SK-MEL-5 (cell line): ENCODE measurements at regions not wholly inside any gene's neighbourhood (a gene's known extent, or its start where the extent isn't known, plus 50 kb on each side); places are given as distances from the start of the nearest gene placed in this dataset.
"Not testable (repeated sequence)": the region's sequence is repeated elsewhere in the genome, so short reads cannot be mapped to it uniquely, and the experiment has no call there.

Source experiments
- DNase-seq: peaks from one replicate; pipeline ENCODE4 v3.0.0-alpha.2; 2016; ENCODE audit warnings: low read depth, low spot score
- in situ Hi-C: cut with HindIII; loops from 2 replicates; pipeline ENCODE4 v1.10.0; 2016; ENCODE audit warnings: low sequenced_read_pairs, high pct_unique_total_duplicates, low pct_unique_long_range_greater_than_20kb

DNA sequence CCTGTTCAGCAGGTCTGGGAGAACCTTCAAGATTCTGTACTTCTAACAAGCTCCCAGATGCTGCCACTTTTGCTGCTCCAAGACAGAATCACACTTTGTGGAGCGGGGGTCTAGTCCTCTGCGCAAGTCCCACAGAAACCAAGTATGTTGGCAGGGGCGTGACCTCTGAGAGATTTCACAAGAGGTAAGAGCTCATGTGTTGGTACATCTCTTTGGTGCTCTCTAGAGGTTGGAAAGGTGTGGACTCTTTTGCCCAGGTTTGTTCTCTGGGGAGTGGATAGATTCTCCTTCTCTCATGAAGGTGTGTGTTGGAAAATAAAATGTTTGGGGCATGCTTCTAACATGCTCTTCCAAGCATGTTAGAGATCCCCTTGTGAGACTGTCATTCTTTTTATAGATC lies 340.9 kb upstream of the IRAK1BP1 start:
- no peak for DNase-seq
- in situ Hi-C loops: no loop called here

- in situ Hi-C loops: no loop called here
Observed at GRCh38 chr6:78528926-78529325, 338.4 kb upstream of the IRAK1BP1 start.

DNA sequence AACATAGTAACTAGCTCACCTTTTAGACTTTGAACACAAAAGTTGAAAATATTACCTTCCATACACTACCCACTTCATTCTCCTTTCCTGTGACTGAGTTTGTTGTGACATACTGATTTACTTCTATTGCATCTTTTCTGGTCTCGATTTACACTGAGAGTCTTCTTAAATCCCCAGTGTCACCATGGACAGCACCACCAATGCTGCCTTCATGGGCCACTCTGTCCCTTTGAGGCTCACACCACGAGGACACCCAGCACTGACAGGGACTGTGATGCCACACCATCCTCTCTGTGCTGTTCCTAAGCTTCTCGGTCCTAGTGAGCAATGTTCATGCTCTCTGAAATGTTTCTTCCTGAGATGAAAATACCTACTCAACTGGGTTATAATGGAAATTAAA lies 337.1 kb upstream of the IRAK1BP1 start:
- in situ Hi-C loops: no loop called here
- DNase-seq: no peak

More at GRCh38 chr6:78528926-78529325, 338.4 kb upstream of the IRAK1BP1 start:
- DNase-seq: no peak

- in situ Hi-C loops: no loop called here
- no peak for DNase-seq
Observed at GRCh38 chr6:78533426-78533825, 333.9 kb upstream of the IRAK1BP1 start.

DNA sequence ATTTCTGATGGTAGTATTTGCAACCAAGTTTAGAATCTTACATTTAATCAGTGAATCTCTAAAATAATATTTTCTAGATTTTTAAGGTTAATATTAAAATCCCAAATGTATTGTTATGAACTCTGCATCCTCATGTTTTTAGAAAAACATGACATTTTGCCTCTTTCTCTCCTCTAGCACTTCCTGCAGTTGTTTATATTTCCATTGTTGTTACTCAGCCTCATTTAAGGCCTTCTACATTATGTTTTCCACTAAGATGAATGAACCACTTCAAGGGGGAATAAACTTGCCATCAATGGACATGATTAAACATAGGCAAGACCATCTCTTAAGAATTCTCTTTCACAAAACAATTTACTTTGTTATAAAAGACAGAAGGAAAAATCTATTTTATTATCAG lies 333.5 kb upstream of the IRAK1BP1 start:
- DNase-seq: no peak
- in situ Hi-C loops: no loop called here

DNA sequence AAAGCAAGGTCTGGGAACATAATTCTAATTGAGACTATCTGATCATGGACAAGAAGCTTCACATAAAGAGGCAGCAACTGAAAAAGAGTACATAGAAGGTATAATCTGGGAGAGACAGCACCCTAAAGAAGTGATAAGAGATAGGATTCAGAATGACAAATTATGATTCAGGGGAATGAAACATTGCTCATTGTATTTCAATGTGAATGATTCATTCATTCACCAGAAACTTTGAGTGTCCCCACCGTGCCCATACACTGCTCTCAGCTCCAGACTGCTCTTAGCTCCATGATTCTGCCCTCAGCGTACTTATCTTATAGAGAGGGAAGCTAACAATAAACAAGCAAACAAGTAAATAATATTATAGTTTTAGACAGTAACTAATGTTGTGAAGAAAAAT lies 329.3 kb upstream of the IRAK1BP1 start:
- in situ Hi-C loops: no loop called here
- no peak for DNase-seq

- in situ Hi-C loops, DNase-seq: not testable (repeated sequence)
Observed at GRCh38 chr6:78547636-78548035, 319.7 kb upstream of the IRAK1BP1 start.

- DNase-seq: no peak
- in situ Hi-C loops: no loop called here
Observed at GRCh38 chr6:78551361-78551760, 316.0 kb upstream of the IRAK1BP1 start.

DNA sequence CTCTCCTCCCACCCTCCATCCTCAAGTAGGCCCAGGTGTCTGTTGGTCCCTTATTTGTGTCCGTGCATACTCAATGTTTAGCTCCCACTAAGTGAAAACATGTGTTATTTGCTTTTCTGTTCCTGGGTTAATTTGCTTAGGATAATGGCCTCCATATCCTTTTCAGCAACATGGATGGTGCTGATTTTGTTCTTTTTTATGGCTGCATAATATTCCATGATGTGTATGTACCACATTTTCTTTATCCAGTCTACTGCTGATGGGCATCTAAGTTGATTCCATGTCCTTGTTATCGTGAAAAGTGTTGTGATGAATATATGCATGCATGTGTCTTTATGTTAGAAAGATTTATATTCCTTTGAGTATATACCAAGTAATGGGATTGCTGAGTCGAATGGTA lies 314.9 kb upstream of the IRAK1BP1 start:
- in situ Hi-C loops: no loop called here
- DNase-seq: no peak

DNA sequence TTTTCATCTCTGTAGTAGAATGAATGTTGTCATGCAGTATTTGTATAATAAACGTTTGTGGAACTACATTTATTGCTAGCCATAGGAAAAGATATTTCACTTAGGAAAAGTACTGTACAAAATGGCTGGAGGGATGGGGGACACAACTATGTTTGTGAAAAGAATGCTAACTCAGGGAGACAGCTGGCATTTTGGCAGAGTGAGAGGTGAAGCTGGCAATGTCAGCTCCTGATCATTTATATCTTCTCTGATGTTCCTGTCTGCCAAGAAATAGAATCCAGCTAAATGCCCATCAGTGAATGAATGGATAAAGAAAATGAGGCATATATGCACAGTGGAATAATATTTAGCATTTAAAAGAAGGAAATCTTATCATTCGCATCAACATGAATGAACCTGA lies 313.0 kb upstream of the IRAK1BP1 start:
- in situ Hi-C loops: no loop called here
- no peak for DNase-seq

- in situ Hi-C loops: no loop called here
- DNase-seq: no peak
Observed at GRCh38 chr6:78559056-78559455, 308.3 kb upstream of the IRAK1BP1 start.

DNA sequence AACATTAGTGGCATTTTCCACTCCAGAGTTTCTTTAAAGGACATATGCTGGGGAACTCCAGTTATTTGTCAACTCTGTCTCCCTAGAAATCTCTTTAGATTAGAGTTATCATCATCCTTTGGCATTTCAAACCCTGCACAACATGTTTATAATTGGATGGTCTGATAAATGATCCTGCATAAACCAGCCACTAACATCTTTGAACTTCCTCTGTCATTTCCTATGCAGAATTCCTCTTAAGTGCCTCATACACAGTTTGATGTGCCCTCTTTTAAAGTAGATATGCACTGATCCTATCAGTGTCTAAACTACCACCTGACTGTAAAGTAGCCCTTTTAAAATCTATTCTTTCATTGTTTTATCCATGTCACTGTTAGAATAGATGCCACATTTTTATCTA lies 306.3 kb upstream of the IRAK1BP1 start:
- DNase-seq: no peak
- in situ Hi-C loops: no loop called here

GRCh38 chr6:78565997-78566396 lies 301.4 kb upstream of the IRAK1BP1 start:
- in situ Hi-C loops: no loop called here
- DNase-seq: no peak

- DNase-seq: no peak
- in situ Hi-C loops: no loop called here
Observed at GRCh38 chr6:78570044-78570443, 297.3 kb upstream of the IRAK1BP1 start.

GRCh38 chr6:78577585-78577984 lies 289.8 kb upstream of the IRAK1BP1 start:
- no peak for DNase-seq
- in situ Hi-C loops: no loop called here

GRCh38 chr6:78578430-78578829 lies 288.9 kb upstream of the IRAK1BP1 start:
- DNase-seq: no peak
- in situ Hi-C loops: no loop called here

GRCh38 chr6:78580923-78581322 lies 286.4 kb upstream of the IRAK1BP1 start:
- in situ Hi-C loops: no loop called here
- DNase-seq: no peak

- DNase-seq: no peak
- in situ Hi-C loops: no loop called here
Observed at GRCh38 chr6:78583079-78583478, 284.3 kb upstream of the IRAK1BP1 start.

GRCh38 chr6:78589436-78589835 lies 277.9 kb upstream of the IRAK1BP1 start:
- no peak for DNase-seq
- in situ Hi-C loops: no loop called here

GRCh38 chr6:78593898-78594667 lies 273.3 kb upstream of the IRAK1BP1 start:
- in situ Hi-C loops: no loop called here
- no peak for DNase-seq
